DOHH2 (cell line): ENCODE measurements at regions not wholly inside any gene's neighbourhood (a gene's known extent, or its start where the extent isn't known, plus 50 kb on each side); places are given as distances from the start of the nearest gene placed in this dataset.

ENCODE experiments used
- H3F3A ChIP-seq: fragments of 200-600 bp; sonication (generic), shearing (Covaris generic); 2 replicates; pipeline ENCODE4 v1.6.0; 2016; ENCODE audit warnings: antibody characterized with exemption, mild to moderate bottlenecking; ENCODE audit not compliant: control insufficient read depth, insufficient read depth
- H3K27ac ChIP-seq: fragments of 200-600 bp; sonication (generic); 2 replicates; pipeline ENCODE4 v1.5.1; 2014; ENCODE audit warnings: low read depth, mild to moderate bottlenecking, low read length, moderate library complexity
- H3K27me3 ChIP-seq: fragments of 200-600 bp; sonication (generic); 2 replicates; pipeline ENCODE4 v1.6.1; 2014; ENCODE audit warnings: mild to moderate bottlenecking, low read length, mixed read lengths; ENCODE audit not compliant: control insufficient read depth
- H3K36me3 ChIP-seq: fragments of 200-600 bp; sonication (generic); 2 replicates; pipeline ENCODE4 v1.6.1; 2014; ENCODE audit warnings: mild to moderate bottlenecking, low read length, moderate library complexity, mixed read lengths; ENCODE audit not compliant: control insufficient read depth
- H3K4me1 ChIP-seq: fragments of 200-600 bp; sonication (generic); 2 replicates; pipeline ENCODE4 v1.6.1; 2014; ENCODE audit warnings: mild to moderate bottlenecking, low read length, mixed read lengths; ENCODE audit not compliant: control insufficient read depth
- H3K4me2 ChIP-seq: fragments of 200-600 bp; sonication (generic); 2 replicates; pipeline ENCODE4 v1.6.0; 2014; ENCODE audit warnings: mild to moderate bottlenecking, low read length, moderate library complexity
- H3K4me3 ChIP-seq: fragments of 200-600 bp; sonication (generic); 2 replicates; pipeline ENCODE4 v1.5.1; 2014; ENCODE audit warnings: mild to moderate bottlenecking, low read length, mixed read lengths
- H3K79me2 ChIP-seq: fragments of 200-600 bp; sonication (generic); 2 replicates; pipeline ENCODE4 v1.6.1; 2014; ENCODE audit warnings: mild to moderate bottlenecking, low read length, mixed read lengths; ENCODE audit not compliant: control insufficient read depth
- H3K9me2 ChIP-seq: fragments of 200-600 bp; sonication (generic); replicated peaks from 2 replicates; pipeline ENCODE4 v1.6.1; 2014; ENCODE audit warnings: mild to moderate bottlenecking, low read length, mixed read lengths; ENCODE audit not compliant: control insufficient read depth
- H3K9me3 ChIP-seq: fragments of 200-600 bp; sonication (generic); 2 replicates; pipeline ENCODE4 v1.6.1; 2014; ENCODE audit warnings: antibody characterized with exemption, low read length, mixed read lengths; ENCODE audit not compliant: control insufficient read depth, insufficient read depth
- H4K20me1 ChIP-seq: fragments of 200-600 bp; sonication (generic); 2 replicates; pipeline ENCODE4 v1.6.0; 2014; ENCODE audit warnings: low read depth, mild to moderate bottlenecking, antibody characterized with exemption, low read length, moderate library complexity; ENCODE audit not compliant: control insufficient read depth, insufficient read depth
- CTCF ChIP-seq: fragments of 200-600 bp; sonication (generic); IDR thresholded peaks from one replicate; pipeline ENCODE4 v1.5.1; 2014; ENCODE audit warnings: antibody characterized with exemption, mild to moderate bottlenecking, low read depth, low read length; ENCODE audit not compliant: poor library complexity, severe bottlenecking
- EZH2phosphoT487 ChIP-seq: fragments of 200-600 bp; sonication (generic); IDR thresholded peaks from 2 replicates; pipeline ENCODE4 v1.6.1; 2017; ENCODE audit warnings: borderline replicate concordance, mild to moderate bottlenecking, antibody characterized with exemption, low read length, moderate library complexity, mixed read lengths

GRCh38 chr1:86224651-86225310 lies 68.2 kb upstream of the COL24A1 start:
- no peaks in the 10 kb centered on the region for H3K9me2 ChIP-seq
- TF ChIP-seq CTCF: no peak
- no peak for TF ChIP-seq EZH2phosphoT487
- H3K9me3 ChIP-seq: no peaks in the 10 kb centered on the region
- no peaks in the 10 kb centered on the region; the same call in 1 of the 2 replicates for H3K36me3 ChIP-seq
- no peak overlapping the region for H3K27ac ChIP-seq
- H3K4me3 ChIP-seq: no peak overlapping the region
- no peaks in the 10 kb centered on the region for H3F3A ChIP-seq
- H3K4me1 ChIP-seq: peaks cover 43% of the 10 kb centered on the region
- H3K79me2 ChIP-seq: no peaks in the 10 kb centered on the region
- H4K20me1 ChIP-seq: no peaks in the 10 kb centered on the region
- H3K4me2 ChIP-seq: no peak overlapping the region
- H3K27me3 ChIP-seq: no peaks in the 10 kb centered on the region

GRCh38 chr1:86218859-86219258 lies 62.3 kb upstream of the COL24A1 start:
- H3F3A ChIP-seq: peaks cover 5% of the 10 kb centered on the region; the same call in 1 of the 2 replicates
- no peaks in the 10 kb centered on the region for H3K79me2 ChIP-seq
- no peaks in the 10 kb centered on the region for H3K9me2 ChIP-seq
- H4K20me1 ChIP-seq: no peaks in the 10 kb centered on the region
- no peak for TF ChIP-seq EZH2phosphoT487
- no peak for TF ChIP-seq CTCF
- peak overlapping the region; percentile 66 for H3K27ac ChIP-seq
- H3K27me3 ChIP-seq: no peaks in the 10 kb centered on the region
- H3K4me2 ChIP-seq: peak overlapping the region; percentile 50
- no peaks in the 10 kb centered on the region for H3K9me3 ChIP-seq
- H3K36me3 ChIP-seq: no peaks in the 10 kb centered on the region; the same call in 1 of the 2 replicates
- peaks cover 32% of the 10 kb centered on the region for H3K4me1 ChIP-seq
- H3K4me3 ChIP-seq: peak overlapping the region; percentile 31

- no peaks in the 10 kb centered on the region for H3K79me2 ChIP-seq
- no peak overlapping the region for H3K4me3 ChIP-seq
- H3K36me3 ChIP-seq: no peaks in the 10 kb centered on the region; the same call in 1 of the 2 replicates
- no peak for TF ChIP-seq EZH2phosphoT487
- no peak for TF ChIP-seq CTCF
- no peaks in the 10 kb centered on the region for H3K27me3 ChIP-seq
- H3K9me2 ChIP-seq: no peaks in the 10 kb centered on the region
- peaks cover 5% of the 10 kb centered on the region; the same call in 1 of the 2 replicates for H3F3A ChIP-seq
- peaks cover 28% of the 10 kb centered on the region for H3K4me1 ChIP-seq
- no peak overlapping the region for H3K4me2 ChIP-seq
- no peaks in the 10 kb centered on the region for H4K20me1 ChIP-seq
- H3K9me3 ChIP-seq: no peaks in the 10 kb centered on the region
- H3K27ac ChIP-seq: no peak overlapping the region
Observed at GRCh38 chr1:86214605-86215004, 58.0 kb upstream of the COL24A1 start.
